ENCODE measurements at regions not wholly inside any gene's neighbourhood (a gene's known extent, or its start where the extent isn't known, plus 50 kb on each side); places are given as distances from the start of the nearest gene placed in this dataset.

- H3K4me3 ChIP-seq (ENCODE audit: low read depth, low read length): no peak overlapping the region
- TF ChIP-seq CTCF (IDR thresholded peaks at IDR 0.05; ENCODE audit: low read depth, low read length, missing control alignments): no peak
- no peak for DNase-seq (ENCODE audit: low read depth)
Observed at GRCh38 chr5:153079396-153079795, 411.1 kb upstream of the GRIA1 start.

GRCh38 chr5:153080940-153081339, 409.5 kb upstream of the GRIA1 start:
- DNase-seq (ENCODE audit: low read depth): no peak
- TF ChIP-seq CTCF (IDR thresholded peaks at IDR 0.05; ENCODE audit: low read depth, low read length, missing control alignments): no peak
- H3K4me3 ChIP-seq (ENCODE audit: low read depth, low read length): no peak overlapping the region

- no peak overlapping the region for H3K4me3 ChIP-seq (ENCODE audit: low read depth, low read length)
- no peak for DNase-seq (ENCODE audit: low read depth)
- no peak for TF ChIP-seq CTCF (IDR thresholded peaks at IDR 0.05; ENCODE audit: low read depth, low read length, missing control alignments)
Observed at GRCh38 chr5:153081385-153081784, 409.1 kb upstream of the GRIA1 start.

- no peak overlapping the region for H3K4me3 ChIP-seq (ENCODE audit: low read depth, low read length)
- TF ChIP-seq CTCF (IDR thresholded peaks at IDR 0.05; ENCODE audit: low read depth, low read length, missing control alignments): no peak
- no peak for DNase-seq (ENCODE audit: low read depth)
Observed at GRCh38 chr5:153084511-153084910, 406.0 kb upstream of the GRIA1 start.

GRCh38 chr5:153086486-153086885, 404.0 kb upstream of the GRIA1 start:
- DNase-seq (ENCODE audit: low read depth): no peak
- no peak overlapping the region for H3K4me3 ChIP-seq (ENCODE audit: low read depth, low read length)
- no peak for TF ChIP-seq CTCF (IDR thresholded peaks at IDR 0.05; ENCODE audit: low read depth, low read length, missing control alignments)

- TF ChIP-seq CTCF (IDR thresholded peaks at IDR 0.05; ENCODE audit: low read depth, low read length, missing control alignments): no peak
Observed at GRCh38 chr5:153088538-153088937, 401.9 kb upstream of the GRIA1 start.

GRCh38 chr5:153094333-153094732, 396.1 kb upstream of the GRIA1 start:
- H3K4me3 ChIP-seq (ENCODE audit: low read depth, low read length): no peak overlapping the region
- DNase-seq (ENCODE audit: low read depth): no peak
- no peak for TF ChIP-seq CTCF (IDR thresholded peaks at IDR 0.05; ENCODE audit: low read depth, low read length, missing control alignments)

More at GRCh38 chr5:153088538-153088937, 401.9 kb upstream of the GRIA1 start:
- no peak overlapping the region for H3K4me3 ChIP-seq (ENCODE audit: low read depth, low read length)
- no peak for DNase-seq (ENCODE audit: low read depth)
